HCEC 1CT (cell line): ENCODE measurements at regions not wholly inside any gene's neighbourhood (a gene's known extent, or its start where the extent isn't known, plus 50 kb on each side); places are given as distances from the start of the nearest gene placed in this dataset.
"Not testable (repeated sequence)": the region's sequence is repeated elsewhere in the genome, so short reads cannot be mapped to it uniquely, and the experiment has no call there.

Experiments
- DNase-seq: peaks from one replicate; pipeline ENCODE4 v3.0.0-alpha.2; 2017

- no peak for DNase-seq
Observed at GRCh38 chr7:32221736-32222135, 151.5 kb upstream of the PDE1C start.

GRCh38 chr7:32221056-32221455 lies 150.8 kb upstream of the PDE1C start:
- DNase-seq = no peak

- not testable (repeated sequence) for DNase-seq
Observed at GRCh38 chr7:32219831-32220230, 149.6 kb upstream of the PDE1C start.

GRCh38 chr7:32219416-32219815 lies 149.2 kb upstream of the PDE1C start:
- DNase-seq = no peak

- no peak for DNase-seq
Observed at GRCh38 chr7:32218741-32219288, 148.6 kb upstream of the PDE1C start.

- DNase-seq = no peak
Observed at GRCh38 chr7:32218154-32218467, 147.9 kb upstream of the PDE1C start.

- DNase-seq = no peak
Observed at GRCh38 chr7:32217341-32218153, 147.3 kb upstream of the PDE1C start.

GRCh38 chr7:32216759-32217158 lies 146.6 kb upstream of the PDE1C start:
- no peak for DNase-seq

GRCh38 chr7:32215697-32216096 lies 145.5 kb upstream of the PDE1C start:
- no peak for DNase-seq

- DNase-seq = no peak
Observed at GRCh38 chr7:32214913-32215312, 144.7 kb upstream of the PDE1C start.

GRCh38 chr7:32212321-32212720 lies 142.1 kb upstream of the PDE1C start:
- no peak for DNase-seq

GRCh38 chr7:32206987-32207386 lies 136.8 kb upstream of the PDE1C start:
- DNase-seq = no peak

GRCh38 chr7:32206488-32206887 lies 136.3 kb upstream of the PDE1C start:
- DNase-seq = no peak

GRCh38 chr7:32205298-32205824 lies 135.2 kb upstream of the PDE1C start:
- DNase-seq = not testable (repeated sequence)

GRCh38 chr7:32204361-32205018 lies 134.3 kb upstream of the PDE1C start:
- DNase-seq = peak; percentile 84

GRCh38 chr7:32200646-32201045 lies 130.4 kb upstream of the PDE1C start:
- no peak for DNase-seq

GRCh38 chr7:32194537-32194936 lies 124.3 kb upstream of the PDE1C start:
- DNase-seq = no peak

GRCh38 chr7:32191305-32191704 lies 121.1 kb upstream of the PDE1C start:
- DNase-seq = no peak

GRCh38 chr7:32179567-32179966 lies 109.4 kb upstream of the PDE1C start:
- DNase-seq = peak; percentile 20

- no peak for DNase-seq
Observed at GRCh38 chr7:32178677-32179366, 108.6 kb upstream of the PDE1C start.

- DNase-seq = no peak
Observed at GRCh38 chr7:32177232-32177631, 107.0 kb upstream of the PDE1C start.

GRCh38 chr7:32175099-32175498 lies 104.9 kb upstream of the PDE1C start:
- DNase-seq = no peak

- DNase-seq = no peak
Observed at GRCh38 chr7:32171248-32171647, 101.0 kb upstream of the PDE1C start.

- DNase-seq = no peak
Observed at GRCh38 chr7:32170838-32171237, 100.6 kb upstream of the PDE1C start.
